ENCODE measurements at regions not wholly inside any gene's neighbourhood (a gene's known extent, or its start where the extent isn't known, plus 50 kb on each side); places are given as distances from the start of the nearest gene placed in this dataset.
"Not testable (repeated sequence)": the region's sequence is repeated elsewhere in the genome, so short reads cannot be mapped to it uniquely, and the experiment has no call there.

DNA sequence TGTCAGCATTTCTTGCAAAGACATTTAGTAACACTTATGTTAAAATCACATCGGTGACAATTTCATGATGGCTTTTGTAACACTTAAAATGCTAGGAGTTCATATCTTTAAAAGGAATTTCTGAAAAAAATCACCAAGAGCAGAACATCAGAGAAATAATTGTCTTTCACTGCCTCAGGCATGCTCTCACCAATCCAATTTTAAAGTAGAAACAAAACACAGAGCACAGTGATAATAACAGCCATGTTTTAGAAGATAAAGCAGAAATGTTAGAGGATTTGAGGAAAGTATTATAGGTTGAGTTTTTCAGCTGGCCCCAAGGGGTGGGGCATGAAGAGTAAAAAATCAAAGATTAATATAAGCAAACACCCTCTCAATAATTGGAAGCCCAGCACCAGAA, 1037.6 kb downstream of the DSC3 start:
- no peak for DNase-seq

DNA sequence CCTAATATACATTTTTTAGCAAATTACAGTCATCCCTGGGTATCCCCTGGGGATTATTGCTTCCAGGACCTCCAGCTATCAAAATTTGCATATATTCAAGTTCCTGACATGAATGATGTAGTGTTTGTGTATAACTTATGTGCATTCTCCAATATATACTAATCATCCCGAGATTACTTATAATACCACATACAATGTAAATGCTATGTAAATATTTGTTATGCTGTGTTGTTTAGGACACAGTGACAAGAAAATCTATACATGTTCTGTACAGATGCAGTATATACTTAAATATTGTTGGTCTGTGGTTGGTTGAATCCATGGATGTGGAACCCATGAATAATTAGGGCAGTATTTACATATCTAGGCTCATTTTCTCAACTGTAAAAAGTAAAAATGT, 1060.3 kb downstream of the DSC3 start:
- no peak for DNase-seq

DNA sequence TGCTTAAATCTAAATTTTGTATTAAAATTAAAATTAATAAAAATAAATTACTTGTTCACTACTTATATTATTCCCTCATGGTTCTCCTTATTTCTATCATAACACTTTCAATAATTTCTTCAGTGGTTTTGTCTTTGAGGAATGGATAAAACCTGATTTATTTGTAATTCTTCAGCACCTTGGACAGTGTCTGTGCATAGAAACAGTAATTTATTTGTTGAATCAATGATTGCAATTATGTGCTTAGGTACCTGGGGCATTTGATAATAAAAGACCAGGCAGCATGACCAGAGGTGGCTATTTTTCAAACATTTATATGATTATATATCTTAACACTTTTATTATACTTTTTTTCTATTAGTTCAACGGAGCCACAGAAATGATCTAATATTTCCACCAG, 1062.7 kb downstream of the DSC3 start:
- DNase-seq, result no peak

DNA sequence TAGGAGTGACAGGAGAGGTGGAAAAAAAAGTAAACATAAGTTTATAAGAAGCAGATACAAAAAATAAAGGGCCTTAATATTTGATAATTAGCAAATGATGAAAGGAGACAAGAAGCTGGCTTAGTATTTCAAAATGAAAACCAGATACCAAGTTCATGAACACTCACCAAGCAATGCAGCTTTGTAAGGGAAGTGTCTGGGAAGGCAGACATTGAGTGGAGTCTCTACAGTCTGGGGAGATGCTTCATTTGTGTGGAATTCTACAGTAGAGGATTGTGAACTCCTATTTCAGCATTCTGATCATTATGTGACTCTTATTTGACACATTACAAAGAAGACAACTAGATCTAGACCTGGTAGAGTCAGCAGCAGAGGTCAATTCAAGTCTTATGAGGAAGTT, 1072.7 kb downstream of the DSC3 start:
- DNase-seq, result no peak

DNA sequence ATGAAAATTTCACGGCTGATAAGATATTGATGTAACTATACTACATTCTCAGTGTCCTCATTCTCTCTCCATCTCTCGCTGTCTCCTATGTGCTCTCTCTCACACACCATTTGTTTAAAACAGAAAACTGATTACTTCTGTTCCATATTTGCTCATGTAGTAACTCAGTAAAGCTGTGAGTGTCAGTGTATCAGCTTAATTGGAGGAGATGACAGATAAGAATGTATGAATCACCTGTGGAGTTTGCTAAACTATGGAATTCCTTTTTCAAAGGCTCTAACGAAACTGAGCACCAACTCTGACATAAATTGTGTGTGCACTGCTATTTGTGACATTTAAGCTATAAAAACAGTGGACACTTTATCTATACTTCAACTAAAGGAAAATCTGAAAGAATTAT, 1080.0 kb downstream of the DSC3 start:
- no peak for DNase-seq

DNA sequence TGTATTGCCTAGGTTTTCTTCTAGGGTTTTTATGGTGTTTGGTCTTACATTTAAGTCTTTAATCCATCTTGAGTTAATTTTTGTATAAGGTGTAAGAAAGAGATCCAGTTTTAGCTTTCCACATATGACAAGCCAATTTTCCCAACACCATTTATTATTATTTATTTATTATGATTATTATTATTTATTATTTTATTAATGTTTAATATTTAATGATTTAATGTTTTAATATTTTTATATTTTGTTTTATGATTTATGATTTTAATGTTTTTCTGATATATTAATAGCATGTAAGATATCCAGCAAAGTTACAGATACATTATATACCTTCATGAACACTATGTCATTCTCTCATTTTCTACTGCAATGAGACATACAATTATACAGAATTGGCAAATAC, 1082.0 kb downstream of the DSC3 start:
- DNase-seq, result no peak

DNA sequence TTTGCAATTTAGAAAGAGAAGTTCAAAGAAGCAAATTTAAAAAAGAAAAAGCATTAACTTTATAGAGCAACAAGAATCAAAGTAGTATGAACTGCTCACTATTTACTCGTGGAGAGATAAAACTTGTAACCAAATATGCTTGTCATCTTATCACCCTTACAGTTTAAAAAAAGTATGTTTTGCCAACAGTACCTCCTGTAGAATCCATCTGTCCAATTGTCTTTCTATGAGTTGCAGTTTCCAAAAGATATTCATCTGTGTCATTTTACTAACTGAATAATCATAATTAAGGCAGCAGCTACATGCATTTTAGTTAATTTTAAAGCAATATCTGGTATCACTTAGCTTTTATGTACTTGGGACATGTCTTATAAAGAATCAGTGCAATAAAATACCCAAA, 1112.3 kb downstream of the DSC3 start:
- DNase-seq, result no peak

DNA sequence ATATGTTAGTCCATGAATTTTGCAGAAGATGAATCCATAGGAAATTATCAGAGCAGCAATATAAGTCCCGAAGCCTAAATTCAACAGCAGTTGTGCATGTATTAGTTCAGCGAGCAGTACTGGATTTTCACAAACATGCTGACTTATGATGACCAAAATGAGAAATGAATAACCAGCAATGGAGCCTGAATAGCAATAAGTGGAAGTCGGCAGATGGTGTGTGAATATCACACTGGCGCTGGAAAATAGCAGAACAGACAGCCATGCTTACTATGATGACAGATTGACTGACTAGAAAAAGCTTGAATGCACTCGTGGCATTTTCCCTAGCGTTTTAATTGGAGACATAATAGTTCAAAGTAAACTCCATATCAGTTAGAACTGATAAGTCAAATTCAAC, 1114.5 kb downstream of the DSC3 start:
- no peak for DNase-seq

DNA sequence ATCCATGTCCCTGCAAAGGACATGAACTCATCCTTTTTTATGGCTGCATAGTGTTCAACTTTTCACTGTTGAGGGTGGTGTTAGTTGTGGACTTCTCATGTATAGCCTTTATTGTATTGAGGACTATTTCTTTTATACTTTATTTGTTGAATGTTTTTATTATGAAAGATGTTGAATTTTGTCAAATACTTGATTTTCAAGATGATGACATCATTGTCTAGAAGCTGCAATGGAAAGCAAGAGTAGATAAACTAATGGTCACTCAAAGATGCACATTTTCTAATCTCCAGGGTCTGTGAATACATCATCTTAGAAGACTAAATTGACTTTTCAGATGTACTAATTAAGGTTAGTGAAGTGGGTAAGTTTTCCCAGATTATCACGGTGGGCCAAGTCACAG, 1117.0 kb downstream of the DSC3 start:
- no peak for DNase-seq

DNA sequence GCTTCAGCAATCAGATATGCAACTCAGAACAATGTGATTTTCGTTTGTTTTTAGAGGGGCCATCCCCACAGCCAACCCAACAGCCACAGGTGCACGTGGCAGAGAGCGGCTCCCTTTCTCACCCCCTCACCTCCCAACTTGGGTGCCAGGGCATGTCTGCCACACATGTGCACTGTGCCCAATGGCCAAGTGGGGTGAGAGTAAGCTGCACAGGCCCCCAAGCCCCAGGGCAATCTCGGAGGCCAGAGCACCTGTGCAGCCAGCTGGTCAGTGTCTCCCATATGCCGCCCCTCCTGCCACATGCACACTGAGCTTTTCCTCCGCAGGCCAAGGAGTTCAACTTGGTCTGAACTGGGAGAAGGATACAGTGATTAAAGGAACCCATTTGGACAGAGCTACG, 1130.2 kb downstream of the DSC3 start:
- DNase-seq, result no peak

DNA sequence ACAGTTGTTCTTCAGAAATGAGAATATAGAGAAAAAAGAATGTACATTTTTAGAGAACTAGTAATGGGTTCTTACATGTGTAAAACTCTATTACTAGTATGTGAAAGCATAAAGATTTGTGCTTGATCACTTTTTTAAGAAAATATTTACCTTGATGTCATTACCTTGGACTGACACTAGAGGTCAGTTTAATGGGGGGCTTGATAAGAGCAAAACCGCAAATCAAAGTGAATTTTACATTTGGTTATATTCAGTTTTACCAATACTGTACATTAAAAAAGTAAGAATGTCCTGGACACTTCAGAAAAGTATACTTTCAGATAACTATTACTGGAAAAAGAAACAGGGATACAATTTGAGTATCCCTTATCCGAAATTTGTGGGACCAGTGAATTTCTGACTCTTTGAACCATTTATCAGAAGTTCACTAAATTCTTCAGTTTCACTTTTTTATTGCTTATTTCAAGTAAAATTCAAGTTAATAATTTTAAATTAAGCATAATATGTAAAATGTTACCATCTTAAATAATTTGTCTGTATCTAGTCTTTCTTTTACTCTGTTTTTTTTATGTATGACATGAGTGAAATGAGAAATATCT, 1149.5 kb downstream of the DSC3 start:
- DNase-seq, result peak; percentile 47

DNA sequence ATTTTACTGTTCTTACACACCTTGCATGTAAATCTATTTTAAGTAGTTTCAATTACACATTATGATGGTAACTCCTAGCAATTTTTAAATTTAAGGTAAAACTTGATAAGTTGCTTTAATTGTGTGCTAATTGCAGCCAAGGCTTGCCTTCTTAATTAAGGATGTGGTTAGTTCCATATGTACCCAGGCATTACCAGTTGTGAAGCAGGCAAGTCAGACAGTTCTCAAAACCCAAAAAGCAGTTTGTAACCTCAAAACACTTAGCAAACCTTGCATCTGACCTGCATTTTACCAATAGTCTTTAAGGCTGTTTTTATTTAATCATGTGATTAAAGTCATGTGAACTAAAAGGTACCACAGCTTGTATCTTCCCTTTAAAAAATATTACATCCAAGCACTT, 1159.4 kb downstream of the DSC3 start:
- no peak for DNase-seq

DNA sequence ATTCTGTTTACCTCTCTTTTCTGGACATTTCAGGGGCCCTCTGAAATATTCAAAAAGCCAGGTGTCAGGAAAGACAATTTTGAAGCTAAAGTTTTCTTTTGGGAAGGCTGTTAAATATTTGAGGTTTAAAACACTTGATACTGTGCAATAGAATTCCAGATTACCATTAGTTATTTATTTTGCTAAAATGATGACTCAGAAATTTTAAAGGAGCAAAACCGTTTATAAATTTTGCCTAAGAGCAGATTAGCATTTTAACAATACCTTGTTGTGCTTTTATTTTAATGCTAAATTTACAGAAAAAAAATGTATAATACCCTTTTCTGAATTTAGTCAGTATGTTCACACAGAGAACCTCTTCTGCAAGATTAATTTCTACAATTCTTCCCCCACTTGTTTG, 1159.9 kb downstream of the DSC3 start:
- no peak for DNase-seq

DNA sequence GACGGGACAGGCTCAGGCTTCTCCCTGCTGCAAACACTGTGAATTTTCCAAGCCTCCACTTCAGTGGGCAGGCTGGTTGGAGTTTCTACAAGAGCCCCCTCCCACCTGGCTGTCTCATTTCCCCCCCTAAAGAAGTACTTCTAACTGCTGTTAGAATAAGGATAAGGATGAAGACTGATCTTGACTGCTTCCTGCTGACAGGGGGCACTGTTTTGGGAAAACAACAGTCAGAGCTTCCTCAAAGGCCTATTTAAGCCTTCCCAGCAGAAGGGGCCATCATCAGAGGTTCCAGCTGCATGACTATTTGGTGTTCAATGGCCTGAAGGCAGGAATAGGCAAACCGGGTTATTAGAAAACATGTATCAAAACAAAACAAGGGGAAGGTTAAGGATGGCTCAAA, 1162.8 kb downstream of the DSC3 start:
- no peak for DNase-seq

DNA sequence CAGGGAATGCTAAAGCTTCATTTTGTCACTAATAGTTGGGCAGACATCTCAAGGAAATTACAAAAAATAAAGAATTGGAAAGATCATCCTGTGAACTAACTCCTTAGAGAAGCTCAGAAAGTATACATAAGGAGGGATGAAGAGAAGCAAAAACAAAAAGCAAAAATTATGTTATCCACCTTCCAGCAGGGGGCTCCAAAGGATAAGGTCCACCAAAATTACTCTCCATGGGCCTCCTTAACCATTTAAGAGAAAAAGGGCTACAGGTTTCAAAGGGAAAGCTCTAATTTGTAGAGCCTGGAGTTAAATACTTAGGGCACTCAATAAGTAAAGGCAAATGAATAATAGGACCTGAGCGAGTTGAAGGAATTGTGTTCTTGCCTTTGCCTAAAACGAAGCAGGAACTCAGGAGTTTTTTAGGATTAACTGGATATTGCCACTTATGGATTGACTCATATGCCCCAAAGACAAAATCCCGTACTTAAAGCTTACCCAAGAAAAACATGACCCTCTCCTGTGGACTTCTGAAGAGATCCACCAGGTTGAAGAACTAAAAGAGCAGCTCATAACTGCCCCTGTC, 1167.9 kb downstream of the DSC3 start:
- peak; percentile 50 for DNase-seq

DNA sequence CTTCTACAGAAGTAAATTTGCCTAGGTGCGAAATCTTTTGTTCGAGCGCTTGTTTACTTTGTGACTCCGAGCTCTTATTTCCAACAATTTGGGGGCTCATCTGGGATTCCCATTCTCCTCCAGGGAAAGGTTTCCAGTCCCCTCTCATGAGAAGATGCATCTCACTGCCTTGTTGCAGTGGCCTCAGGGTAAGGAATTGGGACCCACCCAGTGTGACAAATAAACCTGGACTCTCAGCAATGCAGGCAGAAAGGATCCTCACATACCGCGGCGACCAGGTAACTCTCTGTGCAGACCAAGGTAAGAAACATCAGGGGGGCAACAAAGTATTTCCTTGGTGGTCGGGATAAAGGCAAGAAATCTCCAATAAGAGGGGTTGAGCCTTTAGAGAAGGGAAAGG, 1169.3 kb downstream of the DSC3 start:
- no peak for DNase-seq

DNA sequence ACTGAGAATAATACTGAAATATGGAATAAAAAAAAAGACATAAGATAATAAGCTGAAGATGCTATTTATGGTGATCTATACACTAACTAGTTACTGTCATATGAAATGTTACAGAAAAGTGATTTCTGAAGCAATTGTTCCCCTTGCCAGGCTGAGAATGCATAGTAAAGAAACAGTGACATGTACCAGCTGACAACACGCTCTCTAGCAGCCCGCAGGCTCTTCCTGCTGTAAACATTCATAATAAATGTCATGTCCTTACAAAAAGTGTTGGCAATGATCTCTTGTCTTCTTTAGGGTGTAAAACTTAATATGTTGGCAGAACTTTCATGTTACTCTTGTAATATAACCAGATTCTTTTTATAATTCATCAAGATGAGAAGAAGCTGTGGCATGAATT, 1171.3 kb downstream of the DSC3 start:
- DNase-seq, result no peak

DNA sequence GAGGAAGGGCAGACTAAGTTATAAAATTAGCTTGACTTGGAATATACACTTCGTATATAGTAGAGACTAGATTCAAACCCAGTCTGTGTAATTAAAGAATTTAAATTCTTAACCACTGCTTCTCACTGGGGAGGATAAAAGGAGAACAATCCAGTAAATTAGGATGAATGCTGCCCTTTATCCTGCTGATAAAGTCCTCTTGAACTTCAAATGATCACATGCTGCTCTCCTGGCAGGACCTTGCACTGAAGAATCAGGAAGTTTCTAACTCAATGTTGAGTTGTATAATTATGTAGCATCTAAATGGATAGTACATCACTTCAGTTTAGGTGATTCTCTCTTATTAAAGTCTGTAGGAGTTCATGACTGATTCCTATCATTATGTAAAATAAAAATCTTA, 1179.7 kb downstream of the DSC3 start:
- no peak for DNase-seq

DNA sequence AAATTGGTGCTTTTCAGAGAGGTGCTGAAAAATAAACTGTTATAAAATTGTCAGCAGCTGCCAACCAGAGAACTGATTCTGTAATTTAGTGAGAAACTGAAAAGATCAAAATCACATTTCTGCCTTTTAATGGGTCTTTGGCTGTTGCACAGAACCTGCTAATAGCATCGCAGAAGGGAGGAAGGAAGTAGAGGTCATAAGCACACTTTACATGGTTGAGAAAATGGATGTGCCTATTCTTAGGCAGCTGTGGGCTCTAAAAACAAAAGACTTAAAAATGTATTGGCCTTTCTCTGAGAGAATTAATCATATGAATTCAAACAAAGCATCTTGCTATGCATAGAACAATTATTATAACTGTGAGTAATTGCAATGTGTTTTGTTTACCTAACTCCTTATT, 1186.9 kb downstream of the DSC3 start:
- DNase-seq, result no peak

DNA sequence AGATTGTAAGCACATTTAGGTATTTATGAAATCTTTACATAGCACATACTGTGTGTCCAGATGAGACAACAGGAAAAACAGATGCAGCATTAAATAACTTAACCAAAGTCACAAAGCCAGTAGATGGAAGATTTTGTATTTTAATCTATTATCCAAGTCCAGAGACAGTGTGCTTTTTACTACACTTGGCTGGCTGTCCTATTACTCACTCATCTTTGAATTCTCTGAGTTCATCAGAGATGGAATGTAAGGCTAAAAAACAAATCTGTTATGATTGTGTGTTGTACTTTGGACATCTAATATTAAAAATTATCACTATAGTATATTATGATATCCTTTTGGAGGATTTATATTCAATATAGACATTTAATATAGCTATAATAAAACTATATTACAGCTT, 1189.4 kb downstream of the DSC3 start:
- no peak for DNase-seq

DNA sequence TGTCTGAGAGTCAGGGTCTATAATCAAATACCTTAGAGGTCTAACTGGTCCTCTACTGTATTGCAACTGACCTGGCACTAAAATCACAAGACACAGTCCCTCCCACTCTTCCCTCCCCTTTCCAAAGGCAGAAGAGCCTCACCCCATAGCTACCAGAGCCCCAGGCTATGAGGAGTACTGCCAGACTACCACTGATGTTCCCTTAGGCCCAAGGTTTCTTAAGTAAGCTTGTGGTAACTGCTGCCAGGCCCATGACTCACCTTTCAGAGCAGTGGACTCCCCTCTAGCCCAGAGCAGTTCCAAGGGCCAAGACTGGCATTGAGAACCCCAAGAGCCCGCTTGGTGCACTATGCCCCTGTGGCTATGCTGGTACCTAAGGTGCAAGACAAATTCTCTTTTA, 1193.4 kb downstream of the DSC3 start:
- DNase-seq, result no peak

DNA sequence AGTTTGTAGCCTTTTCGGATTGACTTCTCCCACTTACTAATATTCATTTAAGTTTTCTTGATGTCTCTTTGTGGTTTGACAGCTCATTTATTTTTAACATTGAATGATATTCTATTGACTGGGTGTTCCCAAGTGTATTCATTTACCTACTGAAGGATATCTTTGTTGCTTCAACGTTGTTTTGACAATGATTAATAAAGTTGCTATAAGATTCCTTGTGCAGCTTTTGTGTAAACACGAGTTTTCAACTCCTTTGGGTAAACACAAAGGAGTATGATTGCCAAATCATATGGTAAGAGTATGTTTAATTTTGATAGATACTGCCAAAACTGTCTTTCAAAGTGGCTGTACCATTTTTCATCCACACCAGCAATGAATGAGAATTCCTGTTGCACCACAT, 1200.9 kb downstream of the DSC3 start:
- no peak for DNase-seq

DNA sequence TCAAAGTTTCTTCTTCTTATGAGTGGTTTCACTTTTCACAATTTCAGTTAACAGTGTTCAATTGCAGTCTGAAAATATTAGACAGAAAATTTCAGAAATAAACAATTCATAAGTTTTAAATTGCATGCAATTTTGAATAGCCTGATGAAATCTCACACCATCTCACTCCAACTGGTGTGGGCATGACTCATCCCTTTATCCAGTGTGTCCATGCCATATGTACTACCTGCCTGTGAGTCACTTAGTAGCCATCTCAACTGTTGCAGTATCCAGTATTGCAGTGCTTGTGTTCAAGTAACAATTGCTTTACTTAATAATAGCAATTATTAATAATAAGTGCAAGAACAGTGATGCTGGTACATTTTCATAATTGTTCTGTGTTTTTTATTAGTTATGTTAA, 1202.5 kb downstream of the DSC3 start:
- DNase-seq, result no peak

DNA sequence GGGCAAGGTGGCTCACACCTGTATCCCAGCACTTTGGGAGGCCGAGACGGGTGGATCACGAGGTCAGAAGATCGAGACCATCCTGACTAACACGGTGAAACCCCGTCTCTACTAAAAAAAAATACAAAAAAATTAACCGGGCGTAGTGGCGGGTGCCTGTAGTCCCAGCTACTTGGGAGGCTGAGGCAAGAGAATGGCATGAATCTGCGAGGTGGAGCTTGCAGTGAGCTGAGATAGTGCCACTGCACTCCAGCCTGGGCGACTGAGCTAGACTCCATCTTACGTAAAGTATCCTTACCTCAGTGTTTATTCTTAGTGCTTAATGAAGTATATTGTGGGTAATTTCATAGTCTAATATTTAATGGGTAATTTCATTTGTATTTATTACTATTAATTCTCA, 1203.6 kb downstream of the DSC3 start:
- not testable (repeated sequence) for DNase-seq

DNA sequence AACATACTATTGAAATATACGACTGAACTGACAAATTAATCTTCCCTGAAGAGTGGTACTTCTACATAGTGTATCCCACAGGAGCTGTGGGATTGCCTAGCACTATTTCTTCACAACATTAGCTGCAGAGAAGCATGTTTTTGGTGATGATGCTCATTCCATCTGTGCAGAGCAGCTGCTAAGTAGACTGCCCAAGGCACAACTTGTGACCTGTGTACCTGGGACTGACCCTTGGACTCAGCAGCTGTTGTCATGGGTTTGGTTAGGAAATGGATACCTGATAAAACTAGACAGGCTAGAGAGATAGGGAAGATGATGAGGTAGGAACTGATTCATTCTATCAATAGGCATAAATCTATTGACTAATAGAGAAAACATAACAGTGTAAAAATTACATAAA, 1204.0 kb downstream of the DSC3 start:
- no peak for DNase-seq

DNA sequence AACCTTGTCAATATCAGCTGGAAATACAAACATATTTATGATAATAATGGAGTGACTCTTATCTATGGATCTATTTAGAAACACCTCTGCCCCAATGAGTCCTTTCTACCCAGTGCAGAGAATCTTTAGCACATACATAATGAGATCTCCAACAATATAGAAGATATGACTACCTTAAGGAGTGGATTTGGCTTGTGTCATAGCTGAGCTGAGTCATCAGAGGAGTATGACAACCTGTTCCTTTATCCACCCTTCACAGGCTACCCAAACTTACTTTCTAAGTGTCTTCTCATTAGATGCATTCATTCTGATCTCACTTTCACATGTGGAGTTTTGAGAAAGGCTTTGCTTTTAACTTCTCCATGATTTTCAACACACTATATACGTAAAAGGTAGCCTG, 1218.9 kb downstream of the DSC3 start:
- DNase-seq, result no peak
